Erythroblast (primary cell): ENCODE measurements at regions not wholly inside any gene's neighbourhood (a gene's known extent, or its start where the extent isn't known, plus 50 kb on each side); places are given as distances from the start of the nearest gene placed in this dataset.

Experiments used
- GATA1 ChIP-seq: IDR thresholded peaks from 2 replicates; pipeline ENCODE4 v1.6.1; 2011; ENCODE audit warnings: low read depth, mild to moderate bottlenecking, control low read depth, low read length, moderate library complexity
- POLR2A ChIP-seq: IDR thresholded peaks from 2 replicates; pipeline ENCODE4 v1.6.1; 2011; ENCODE audit warnings: mild to moderate bottlenecking, low read length

DNA sequence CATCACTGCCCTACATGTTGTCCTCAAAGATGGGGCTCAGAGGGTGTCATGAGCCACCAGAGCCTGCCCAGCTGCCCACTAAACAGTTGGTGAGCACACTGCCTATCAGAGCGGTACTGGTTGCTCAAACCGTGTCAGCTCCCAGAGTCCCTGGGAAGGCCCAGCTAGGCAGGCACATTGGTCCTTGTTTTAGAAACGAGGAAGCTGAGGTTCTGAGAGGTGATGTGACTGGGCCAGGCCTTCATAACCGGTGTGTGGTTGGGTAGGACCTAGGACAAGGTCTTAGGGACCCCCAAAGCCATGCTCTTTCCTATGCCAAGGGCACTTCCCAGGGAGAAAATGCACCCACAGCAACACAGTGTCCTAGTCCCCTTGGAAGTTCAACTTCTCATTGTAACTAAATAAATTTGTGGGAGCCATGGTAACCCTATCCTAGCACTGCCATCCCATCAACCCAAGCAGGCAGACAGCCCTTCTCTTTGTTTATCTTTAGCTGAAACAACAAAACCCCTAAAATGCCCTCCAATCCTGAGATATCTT is 174.7 kb upstream of the PDE1C start:
- no peak for TF ChIP-seq POLR2A
- no peak for TF ChIP-seq GATA1
